GM23338 (cell line): ENCODE measurements at regions not wholly inside any gene's neighbourhood (a gene's known extent, or its start where the extent isn't known, plus 50 kb on each side); places are given as distances from the start of the nearest gene placed in this dataset.

Experiments
- ATAC-seq: fragments of 200-7000 bp; cut with Tn5 transposase; 3 replicates; pipeline ENCODE4 v1.9.1; 2020
- DNase-seq: peaks from one replicate; pipeline ENCODE4 v3.0.0-alpha.2; 2015; ENCODE audit warnings: low spot score
- H2AFZ ChIP-seq: fragments of 200-600 bp; sonication (generic); 2 replicates; pipeline ENCODE4 v1.8.0; 2016; ENCODE audit warnings: antibody characterized with exemption, mild to moderate bottlenecking, moderate library complexity
- H3F3A ChIP-seq: fragments of 200-600 bp; sonication (generic); replicated peaks from 2 replicates; pipeline ENCODE4 v1.8.0; 2017; ENCODE audit warnings: antibody characterized with exemption, mixed run types, low read depth
- H3K27ac ChIP-seq: fragments of 200-600 bp; sonication (generic); 2 replicates; pipeline ENCODE4 v1.6.1; 2016; ENCODE audit warnings: low read depth
- H3K27me3 ChIP-seq: fragments of 200-600 bp; sonication (generic); 2 replicates; pipeline ENCODE4 v1.8.0; 2016; ENCODE audit warnings: mild to moderate bottlenecking, mixed run types, moderate library complexity; ENCODE audit not compliant: insufficient read depth
- H3K36me3 ChIP-seq: fragments of 200-600 bp; sonication (generic); 2 replicates; pipeline ENCODE4 v1.8.0; 2016; ENCODE audit warnings: mild to moderate bottlenecking; ENCODE audit not compliant: insufficient read depth
- H3K4me1 ChIP-seq: fragments of 200-600 bp; sonication (generic); 2 replicates; pipeline ENCODE4 v1.8.0; 2016; ENCODE audit warnings: mild to moderate bottlenecking, moderate library complexity; ENCODE audit not compliant: insufficient read depth
- H3K4me2 ChIP-seq: fragments of 200-600 bp; sonication (generic); 2 replicates; pipeline ENCODE4 v1.7.1; 2017; ENCODE audit warnings: mixed run types
- H3K4me3 ChIP-seq: fragments of 200-600 bp; sonication (generic); 2 replicates; pipeline ENCODE4 v1.6.1; 2016; ENCODE audit warnings: mixed run types
- H3K79me2 ChIP-seq: fragments of 200-600 bp; sonication (generic); replicated peaks from 2 replicates; pipeline ENCODE4 v1.8.0; 2017; ENCODE audit warnings: mild to moderate bottlenecking; ENCODE audit not compliant: insufficient read depth
- H3K9me2 ChIP-seq: fragments of 200-600 bp; sonication (generic); 2 replicates; pipeline ENCODE4 v1.8.0; 2017; ENCODE audit not compliant: insufficient read depth
- H4K20me1 ChIP-seq: fragments of 200-600 bp; sonication (generic); replicated peaks from 2 replicates; pipeline ENCODE4 v1.8.0; 2017; ENCODE audit warnings: mild to moderate bottlenecking; ENCODE audit not compliant: insufficient read depth
- H3K27ac Mint-ChIP-seq: 2 replicates; pipeline ENCODE4 v1.8.0; 2020; ENCODE audit warnings: inconsistent platforms, mild to moderate bottlenecking, moderate library complexity, mixed read lengths
- H3K27me3 Mint-ChIP-seq: 3 replicates; pipeline ENCODE4 v1.8.0; 2022; ENCODE audit warnings: low read depth, mild to moderate bottlenecking, moderate library complexity, mixed read lengths, inconsistent platforms; ENCODE audit not compliant: insufficient read depth, poor library complexity
- H3K36me3 Mint-ChIP-seq: 3 replicates; pipeline ENCODE4 v1.8.0; 2021; ENCODE audit warnings: low read depth, mild to moderate bottlenecking, inconsistent platforms, moderate library complexity, mixed read lengths
- H3K4me1 Mint-ChIP-seq: 3 replicates; pipeline ENCODE4 v1.8.0; 2020; ENCODE audit warnings: mild to moderate bottlenecking, inconsistent platforms, mixed read lengths
- H3K4me3 Mint-ChIP-seq: 3 replicates; pipeline ENCODE4 v1.8.0; 2021; ENCODE audit warnings: moderate library complexity, mild to moderate bottlenecking, inconsistent platforms, mixed read lengths
- H3K9me3 Mint-ChIP-seq: 3 replicates; pipeline ENCODE4 v1.8.0; 2020; ENCODE audit warnings: moderate library complexity, mild to moderate bottlenecking, inconsistent platforms, mixed read lengths
- CREB1 ChIP-seq: fragments of 250-450 bp; sonication (Bioruptor Pico); IDR thresholded peaks from 2 replicates; pipeline ENCODE4 v1.5.0; 2020; ENCODE audit warnings: low read depth, mild to moderate bottlenecking, moderate library complexity
- EZH2 ChIP-seq: fragments of 200-600 bp; sonication (generic); IDR thresholded peaks from one replicate; pipeline ENCODE4 v1.8.0; 2017; ENCODE audit warnings: antibody characterized with exemption, mild to moderate bottlenecking, low read depth; ENCODE audit not compliant: unreplicated experiment
- JUNB ChIP-seq: IDR thresholded peaks from one replicate; pipeline ENCODE4 v1.6.1; 2016; ENCODE audit warnings: antibody characterized with exemption; ENCODE audit not compliant: unreplicated experiment
- TF ChIP-seq, protein P1 (sequence below): fragments of 250-450 bp; sonication (Bioruptor Pico); IDR thresholded peaks from 2 replicates; pipeline ENCODE4 v1.5.0; 2020; ENCODE audit warnings: mild to moderate bottlenecking, moderate library complexity
- TF ChIP-seq, protein P2 (sequence below): IDR thresholded peaks from one replicate; pipeline ENCODE4 v1.6.1; 2018; ENCODE audit warnings: antibody characterized with exemption; ENCODE audit not compliant: unreplicated experiment

DNA sequence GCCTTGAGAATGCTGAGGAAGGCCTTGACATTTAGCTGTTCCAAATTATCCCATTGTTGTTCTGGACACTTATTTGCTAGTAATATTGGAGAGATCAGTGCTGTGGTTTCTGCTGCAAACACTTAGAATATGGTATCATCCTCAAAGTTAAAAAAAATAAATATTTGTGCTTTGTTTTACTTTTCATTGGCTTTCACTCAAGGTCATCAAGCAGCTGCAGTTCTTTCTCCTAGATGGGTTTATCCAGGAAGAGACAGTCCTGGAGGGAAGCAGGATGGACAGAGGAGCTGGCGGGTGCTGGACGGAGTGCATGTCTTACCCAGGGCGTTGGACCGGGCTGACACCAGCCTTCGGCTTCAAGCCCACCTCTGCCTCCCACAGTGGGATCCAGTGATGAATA is 193.6 kb downstream of the MTRR start (continued):
- TF ChIP-seq, protein P1, sequence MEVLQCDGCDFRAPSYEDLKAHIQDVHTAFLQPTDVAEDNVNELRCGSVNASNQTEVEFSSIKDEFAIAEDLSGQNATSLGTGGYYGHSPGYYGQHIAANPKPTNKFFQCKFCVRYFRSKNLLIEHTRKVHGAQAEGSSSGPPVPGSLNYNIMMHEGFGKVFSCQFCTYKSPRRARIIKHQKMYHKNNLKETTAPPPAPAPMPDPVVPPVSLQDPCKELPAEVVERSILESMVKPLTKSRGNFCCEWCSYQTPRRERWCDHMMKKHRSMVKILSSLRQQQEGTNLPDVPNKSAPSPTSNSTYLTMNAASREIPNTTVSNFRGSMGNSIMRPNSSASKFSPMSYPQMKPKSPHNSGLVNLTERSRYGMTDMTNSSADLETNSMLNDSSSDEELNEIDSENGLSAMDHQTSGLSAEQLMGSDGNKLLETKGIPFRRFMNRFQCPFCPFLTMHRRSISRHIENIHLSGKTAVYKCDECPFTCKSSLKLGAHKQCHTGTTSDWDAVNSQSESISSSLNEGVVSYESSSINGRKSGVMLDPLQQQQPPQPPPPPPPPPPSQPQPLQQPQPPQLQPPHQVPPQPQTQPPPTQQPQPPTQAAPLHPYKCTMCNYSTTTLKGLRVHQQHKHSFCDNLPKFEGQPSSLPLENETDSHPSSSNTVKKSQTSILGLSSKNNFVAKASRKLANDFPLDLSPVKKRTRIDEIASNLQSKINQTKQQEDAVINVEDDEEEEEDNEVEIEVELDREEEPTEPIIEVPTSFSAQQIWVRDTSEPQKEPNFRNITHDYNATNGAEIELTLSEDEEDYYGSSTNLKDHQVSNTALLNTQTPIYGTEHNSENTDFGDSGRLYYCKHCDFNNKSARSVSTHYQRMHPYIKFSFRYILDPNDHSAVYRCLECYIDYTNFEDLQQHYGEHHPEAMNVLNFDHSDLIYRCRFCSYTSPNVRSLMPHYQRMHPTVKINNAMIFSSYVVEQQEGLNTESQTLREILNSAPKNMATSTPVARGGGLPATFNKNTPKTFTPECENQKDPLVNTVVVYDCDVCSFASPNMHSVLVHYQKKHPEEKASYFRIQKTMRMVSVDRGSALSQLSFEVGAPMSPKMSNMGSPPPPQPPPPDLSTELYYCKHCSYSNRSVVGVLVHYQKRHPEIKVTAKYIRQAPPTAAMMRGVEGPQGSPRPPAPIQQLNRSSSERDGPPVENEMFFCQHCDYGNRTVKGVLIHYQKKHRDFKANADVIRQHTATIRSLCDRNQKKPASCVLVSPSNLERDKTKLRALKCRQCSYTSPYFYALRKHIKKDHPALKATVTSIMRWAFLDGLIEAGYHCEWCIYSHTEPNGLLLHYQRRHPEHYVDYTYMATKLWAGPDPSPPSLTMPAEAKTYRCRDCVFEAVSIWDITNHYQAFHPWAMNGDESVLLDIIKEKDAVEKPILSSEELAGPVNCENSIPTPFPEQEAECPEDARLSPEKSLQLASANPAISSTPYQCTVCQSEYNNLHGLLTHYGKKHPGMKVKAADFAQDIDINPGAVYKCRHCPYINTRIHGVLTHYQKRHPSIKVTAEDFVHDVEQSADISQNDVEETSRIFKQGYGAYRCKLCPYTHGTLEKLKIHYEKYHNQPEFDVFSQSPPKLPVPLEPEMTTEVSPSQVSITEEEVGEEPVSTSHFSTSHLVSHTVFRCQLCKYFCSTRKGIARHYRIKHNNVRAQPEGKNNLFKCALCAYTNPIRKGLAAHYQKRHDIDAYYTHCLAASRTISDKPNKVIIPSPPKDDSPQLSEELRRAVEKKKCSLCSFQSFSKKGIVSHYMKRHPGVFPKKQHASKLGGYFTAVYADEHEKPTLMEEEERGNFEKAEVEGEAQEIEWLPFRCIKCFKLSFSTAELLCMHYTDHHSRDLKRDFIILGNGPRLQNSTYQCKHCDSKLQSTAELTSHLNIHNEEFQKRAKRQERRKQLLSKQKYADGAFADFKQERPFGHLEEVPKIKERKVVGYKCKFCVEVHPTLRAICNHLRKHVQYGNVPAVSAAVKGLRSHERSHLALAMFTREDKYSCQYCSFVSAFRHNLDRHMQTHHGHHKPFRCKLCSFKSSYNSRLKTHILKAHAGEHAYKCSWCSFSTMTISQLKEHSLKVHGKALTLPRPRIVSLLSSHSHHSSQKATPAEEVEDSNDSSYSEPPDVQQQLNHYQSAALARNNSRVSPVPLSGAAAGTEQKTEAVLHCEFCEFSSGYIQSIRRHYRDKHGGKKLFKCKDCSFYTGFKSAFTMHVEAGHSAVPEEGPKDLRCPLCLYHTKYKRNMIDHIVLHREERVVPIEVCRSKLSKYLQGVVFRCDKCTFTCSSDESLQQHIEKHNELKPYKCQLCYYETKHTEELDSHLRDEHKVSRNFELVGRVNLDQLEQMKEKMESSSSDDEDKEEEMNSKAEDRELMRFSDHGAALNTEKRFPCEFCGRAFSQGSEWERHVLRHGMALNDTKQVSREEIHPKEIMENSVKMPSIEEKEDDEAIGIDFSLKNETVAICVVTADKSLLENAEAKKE (CRISPR knock-in tag), result no peak
- no peak for TF ChIP-seq JUNB

GRCh38 chr5:8068078-8068477 is 199.1 kb downstream of the MTRR start:
- no peak overlapping the region for H3K27ac Mint-ChIP-seq
- DNase-seq (no peak), ATAC-seq (no peak)
- no peak for TF ChIP-seq EZH2
- TF ChIP-seq, protein P2, sequence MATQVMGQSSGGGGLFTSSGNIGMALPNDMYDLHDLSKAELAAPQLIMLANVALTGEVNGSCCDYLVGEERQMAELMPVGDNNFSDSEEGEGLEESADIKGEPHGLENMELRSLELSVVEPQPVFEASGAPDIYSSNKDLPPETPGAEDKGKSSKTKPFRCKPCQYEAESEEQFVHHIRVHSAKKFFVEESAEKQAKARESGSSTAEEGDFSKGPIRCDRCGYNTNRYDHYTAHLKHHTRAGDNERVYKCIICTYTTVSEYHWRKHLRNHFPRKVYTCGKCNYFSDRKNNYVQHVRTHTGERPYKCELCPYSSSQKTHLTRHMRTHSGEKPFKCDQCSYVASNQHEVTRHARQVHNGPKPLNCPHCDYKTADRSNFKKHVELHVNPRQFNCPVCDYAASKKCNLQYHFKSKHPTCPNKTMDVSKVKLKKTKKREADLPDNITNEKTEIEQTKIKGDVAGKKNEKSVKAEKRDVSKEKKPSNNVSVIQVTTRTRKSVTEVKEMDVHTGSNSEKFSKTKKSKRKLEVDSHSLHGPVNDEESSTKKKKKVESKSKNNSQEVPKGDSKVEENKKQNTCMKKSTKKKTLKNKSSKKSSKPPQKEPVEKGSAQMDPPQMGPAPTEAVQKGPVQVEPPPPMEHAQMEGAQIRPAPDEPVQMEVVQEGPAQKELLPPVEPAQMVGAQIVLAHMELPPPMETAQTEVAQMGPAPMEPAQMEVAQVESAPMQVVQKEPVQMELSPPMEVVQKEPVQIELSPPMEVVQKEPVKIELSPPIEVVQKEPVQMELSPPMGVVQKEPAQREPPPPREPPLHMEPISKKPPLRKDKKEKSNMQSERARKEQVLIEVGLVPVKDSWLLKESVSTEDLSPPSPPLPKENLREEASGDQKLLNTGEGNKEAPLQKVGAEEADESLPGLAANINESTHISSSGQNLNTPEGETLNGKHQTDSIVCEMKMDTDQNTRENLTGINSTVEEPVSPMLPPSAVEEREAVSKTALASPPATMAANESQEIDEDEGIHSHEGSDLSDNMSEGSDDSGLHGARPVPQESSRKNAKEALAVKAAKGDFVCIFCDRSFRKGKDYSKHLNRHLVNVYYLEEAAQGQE, result no peak
- TF ChIP-seq CREB1, result no peak
- no peaks in the 10 kb centered on the region for H3K9me3 Mint-ChIP-seq
- no peaks in the 10 kb centered on the region for H3K36me3 Mint-ChIP-seq
- H3K27me3 Mint-ChIP-seq, result no peaks in the 10 kb centered on the region
- H3K4me1 Mint-ChIP-seq, result no peaks in the 10 kb centered on the region
- no peaks in the 10 kb centered on the region for H4K20me1 ChIP-seq
- H3K36me3 ChIP-seq, result no peaks in the 10 kb centered on the region
- H3K4me3 Mint-ChIP-seq, result no peak overlapping the region
- H3K4me3 ChIP-seq, result no peak overlapping the region
- no peaks in the 10 kb centered on the region for H3K79me2 ChIP-seq
- H3K27ac ChIP-seq, result no peak overlapping the region
- no peak overlapping the region for H3K4me2 ChIP-seq
- H3K27me3 ChIP-seq, result no peaks in the 10 kb centered on the region
- H2AFZ ChIP-seq, result peak overlapping the region; percentile 38; the same call in 1 of the 2 replicates
- H3K4me1 ChIP-seq, result no peaks in the 10 kb centered on the region
- peaks cover 15% of the 10 kb centered on the region for H3K9me2 ChIP-seq
- H3F3A ChIP-seq, result no peaks in the 10 kb centered on the region
